KMS-11 (cell line): ENCODE measurements at regions not wholly inside any gene's neighbourhood (a gene's known extent, or its start where the extent isn't known, plus 50 kb on each side); places are given as distances from the start of the nearest gene placed in this dataset.

Experiments used
- H2AFZ ChIP-seq: fragments of 200-600 bp; sonication (generic); 2 replicates; pipeline ENCODE4 v1.6.1; 2016; ENCODE audit warnings: antibody characterized with exemption, mixed run types, low read depth
- H3K27ac ChIP-seq: fragments of 200-600 bp; sonication (generic); 2 replicates; pipeline ENCODE4 v1.6.1; 2016; ENCODE audit warnings: mild to moderate bottlenecking, mixed run types
- H3K27me3 ChIP-seq: fragments of 200-600 bp; sonication (generic); 2 replicates; pipeline ENCODE4 v1.6.1; 2017; ENCODE audit warnings: mild to moderate bottlenecking, low read depth, mixed run types, moderate library complexity; ENCODE audit not compliant: insufficient read depth
- H3K36me3 ChIP-seq: fragments of 200-600 bp; sonication (generic); 2 replicates; pipeline ENCODE4 v1.6.1; 2017; ENCODE audit warnings: mild to moderate bottlenecking, mixed run types; ENCODE audit not compliant: insufficient read depth
- H3K4me1 ChIP-seq: fragments of 200-600 bp; sonication (generic); 2 replicates; pipeline ENCODE4 v1.6.1; 2016; ENCODE audit warnings: mild to moderate bottlenecking, low read depth, mixed run types; ENCODE audit not compliant: poor library complexity, severe bottlenecking
- H3K4me2 ChIP-seq: fragments of 200-600 bp; sonication (generic); 2 replicates; pipeline ENCODE4 v1.7.0; 2016; ENCODE audit warnings: mild to moderate bottlenecking, mixed run types
- H3K4me3 ChIP-seq: fragments of 200-600 bp; sonication (generic); IDR thresholded peaks from 2 replicates; pipeline ENCODE4 v1.6.1; 2017; ENCODE audit warnings: low read depth, low read length, mixed read lengths; ENCODE audit not compliant: insufficient read depth
- H3K79me2 ChIP-seq: fragments of 200-600 bp; sonication (generic); 2 replicates; pipeline ENCODE4 v1.6.1; 2016; ENCODE audit warnings: low read depth, mixed run types; ENCODE audit not compliant: insufficient read depth
- H3K9ac ChIP-seq: fragments of 200-600 bp; sonication (generic); 2 replicates; pipeline ENCODE4 v1.6.1; 2016; ENCODE audit warnings: mild to moderate bottlenecking, mixed run types
- H4K20me1 ChIP-seq: fragments of 200-600 bp; sonication (generic); 2 replicates; pipeline ENCODE4 v1.6.1; 2016; ENCODE audit warnings: mild to moderate bottlenecking, mixed run types; ENCODE audit not compliant: insufficient read depth
- CTCF ChIP-seq: fragments of 200-600 bp; sonication (generic); conservative IDR thresholded peaks from 2 replicates; pipeline ENCODE4 v1.6.1; 2017; ENCODE audit warnings: low read depth, mild to moderate bottlenecking, antibody characterized with exemption, low read length, moderate library complexity, mixed read lengths

- H2AFZ ChIP-seq, result no peak overlapping the region
- H3K4me1 ChIP-seq, result no peaks in the 10 kb centered on the region
- H3K9ac ChIP-seq, result no peak overlapping the region
- H3K27me3 ChIP-seq, result no peaks in the 10 kb centered on the region
- H3K79me2 ChIP-seq, result no peaks in the 10 kb centered on the region
- no peak overlapping the region for H3K4me2 ChIP-seq
- H3K27ac ChIP-seq, result no peak overlapping the region
- H4K20me1 ChIP-seq, result no peaks in the 10 kb centered on the region
- H3K4me3 ChIP-seq, result no peak overlapping the region
- no peaks in the 10 kb centered on the region for H3K36me3 ChIP-seq
- no peak for TF ChIP-seq CTCF
These were observed 82.4 kb downstream of the ARF6 start for GRCh38 chr14:49975276-49975675.

- TF ChIP-seq CTCF, result no peak
- Histone ChIP-seq H3K4me1 (no peaks in the 10 kb centered on the region), H3K9ac (no peak overlapping the region), H2AFZ (no peak overlapping the region), H3K79me2 (no peaks in the 10 kb centered on the region), H3K27me3 (no peaks in the 10 kb centered on the region), H3K4me3 (no peak overlapping the region), H3K27ac (no peak overlapping the region), H3K36me3 (no peaks in the 10 kb centered on the region), H3K4me2 (no peak overlapping the region), H4K20me1 (no peaks in the 10 kb centered on the region)
These were observed 82.9 kb downstream of the ARF6 start for GRCh38 chr14:49975799-49976198.

GRCh38 chr14:49977126-49977841, 84.4 kb downstream of the ARF6 start:
- H4K20me1 ChIP-seq, result no peaks in the 10 kb centered on the region
- no peaks in the 10 kb centered on the region for H3K79me2 ChIP-seq
- H3K4me3 ChIP-seq, result no peak overlapping the region
- H3K4me1 ChIP-seq, result no peaks in the 10 kb centered on the region
- H3K4me2 ChIP-seq, result no peak overlapping the region
- H3K36me3 ChIP-seq, result no peaks in the 10 kb centered on the region
- no peak overlapping the region for H2AFZ ChIP-seq
- H3K27me3 ChIP-seq, result no peaks in the 10 kb centered on the region
- no peak for TF ChIP-seq CTCF
- H3K9ac ChIP-seq, result no peak overlapping the region
- H3K27ac ChIP-seq, result no peak overlapping the region

- no peak overlapping the region for H3K9ac ChIP-seq
These were observed 87.1 kb downstream of the ARF6 start for GRCh38 chr14:49980027-49980426.

More at GRCh38 chr14:49980027-49980426, 87.1 kb downstream of the ARF6 start:
- H4K20me1 ChIP-seq, result no peaks in the 10 kb centered on the region
- H2AFZ ChIP-seq, result no peak overlapping the region
- H3K4me2 ChIP-seq, result no peak overlapping the region
- no peaks in the 10 kb centered on the region for H3K27me3 ChIP-seq
- H3K36me3 ChIP-seq, result no peaks in the 10 kb centered on the region
- no peak overlapping the region for H3K4me3 ChIP-seq
- no peaks in the 10 kb centered on the region for H3K4me1 ChIP-seq
- no peak overlapping the region for H3K27ac ChIP-seq
- TF ChIP-seq CTCF, result no peak
- H3K79me2 ChIP-seq, result no peaks in the 10 kb centered on the region
